Glomerular endothelial cell (primary cell): ENCODE measurements at regions not wholly inside any gene's neighbourhood (a gene's known extent, or its start where the extent isn't known, plus 50 kb on each side); places are given as distances from the start of the nearest gene placed in this dataset.

Experiments used
- DNase-seq: peaks from one replicate; pipeline ENCODE4 v3.0.0-alpha.2; 2011; ENCODE audit warnings: low read depth, low spot score; ENCODE audit errors: extremely low read depth

DNA sequence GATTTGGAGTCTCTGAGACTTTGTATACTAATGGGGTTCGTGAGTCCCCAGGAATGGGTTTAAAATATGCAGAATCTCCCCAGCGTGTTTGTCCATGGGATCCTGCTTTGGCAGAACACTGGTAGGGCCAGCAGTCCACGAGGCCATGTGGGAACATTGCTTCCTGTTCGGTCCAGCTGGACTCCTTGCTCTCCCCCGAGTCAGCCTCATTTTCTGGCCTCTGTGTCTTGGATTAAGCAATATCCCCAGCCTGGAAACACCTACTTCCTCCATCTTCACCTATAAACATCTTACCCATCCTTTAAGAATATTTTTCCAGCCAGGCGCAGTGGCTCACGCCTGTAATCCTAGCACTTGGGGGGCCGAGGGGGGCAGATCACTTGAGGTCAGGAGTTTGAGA lies 142.4 kb downstream of the NAV1 start:
- DNase-seq: no peak

DNA sequence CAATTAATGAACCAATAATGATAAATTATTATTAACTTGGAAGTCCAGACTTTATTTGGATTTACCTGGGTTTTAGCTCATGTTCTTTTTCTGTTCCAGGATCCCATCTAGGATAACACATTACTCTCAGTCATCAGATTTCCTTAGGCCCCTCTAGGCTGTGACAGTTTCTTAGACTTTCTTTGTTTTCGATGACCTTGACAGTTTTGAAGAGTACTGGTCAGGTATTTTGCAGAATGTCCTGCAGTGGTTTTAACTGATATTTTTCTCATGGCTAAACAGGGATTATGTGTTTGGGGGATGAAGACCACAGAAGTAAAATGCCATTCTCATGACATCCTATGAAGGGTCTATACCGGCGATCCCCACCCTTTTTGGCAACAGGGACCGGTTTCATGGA lies 144.0 kb downstream of the NAV1 start:
- no peak for DNase-seq

DNA sequence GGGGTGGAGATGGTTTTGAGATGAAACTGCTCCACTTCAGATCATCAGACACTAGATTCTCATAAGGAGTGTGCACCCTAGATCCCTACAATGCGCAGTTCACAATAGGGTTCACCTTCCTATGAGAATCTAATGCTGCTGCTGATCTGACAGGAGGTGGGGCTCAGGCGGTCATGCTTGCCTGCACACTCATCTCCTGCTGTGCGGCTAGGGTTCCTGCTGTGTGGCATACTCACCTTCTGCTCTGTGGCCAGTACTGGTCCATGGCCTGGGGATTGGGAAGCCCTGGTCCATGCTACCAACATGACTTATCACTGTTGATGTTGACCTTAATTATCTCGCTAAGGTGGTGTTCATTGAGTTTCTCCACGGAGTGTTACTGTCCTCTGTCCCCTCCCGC lies 144.5 kb downstream of the NAV1 start:
- no peak for DNase-seq

DNA sequence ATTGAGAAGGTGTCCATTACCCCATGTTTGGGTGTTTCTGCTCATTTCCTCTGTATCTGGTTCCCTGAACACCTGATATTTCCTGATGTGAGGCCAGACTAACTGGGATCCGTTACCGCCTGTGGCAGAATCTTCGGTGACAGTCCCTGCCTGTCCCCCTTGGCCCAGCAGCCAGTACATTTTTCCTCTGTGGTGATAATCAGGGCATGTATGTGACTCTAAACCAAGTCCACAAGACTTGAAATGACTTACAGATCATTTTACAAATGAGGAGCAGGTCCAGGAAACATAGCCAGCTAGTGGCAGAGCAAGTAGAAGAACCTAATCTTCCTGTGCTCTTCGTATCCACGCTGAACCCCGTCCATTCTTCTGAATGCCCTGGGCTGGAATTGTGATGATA lies 143.5 kb upstream of the IPO9 start:
- DNase-seq: no peak

DNA sequence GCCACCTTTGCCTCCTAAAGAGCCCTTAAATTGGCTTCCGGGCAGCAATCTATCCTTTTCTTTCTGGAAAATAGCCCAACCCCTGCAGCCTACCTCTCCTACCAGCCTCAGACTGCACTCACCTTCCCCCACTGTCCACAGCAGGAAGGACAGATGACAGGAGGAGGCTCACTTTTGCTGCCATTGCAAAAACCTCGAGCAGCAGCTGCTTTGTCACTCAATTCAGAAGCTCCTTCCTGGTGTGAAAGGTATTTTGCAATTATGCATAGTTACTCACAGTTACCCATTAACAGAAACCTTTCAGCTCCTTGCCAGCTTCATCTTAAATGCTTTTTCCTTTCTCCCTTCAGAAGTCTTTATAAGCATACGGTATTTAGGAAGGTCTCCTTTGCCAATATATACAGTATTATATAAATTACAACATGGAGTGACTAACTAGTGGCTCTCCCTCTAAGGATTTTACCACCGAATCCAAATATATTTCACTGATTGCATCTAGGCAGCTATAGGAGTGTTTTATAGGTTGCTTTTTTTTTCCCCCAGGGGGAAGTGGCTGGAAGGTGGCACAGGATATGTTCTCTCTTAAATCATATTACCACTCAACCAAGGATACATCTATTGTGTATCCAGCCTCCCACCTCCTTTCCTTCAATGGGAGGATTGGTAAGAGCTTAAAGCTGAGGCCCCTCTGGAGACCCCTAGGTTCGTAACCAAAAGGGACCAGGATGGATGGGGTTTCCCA lies 142.1 kb upstream of the IPO9 start:
- no peak for DNase-seq

DNA sequence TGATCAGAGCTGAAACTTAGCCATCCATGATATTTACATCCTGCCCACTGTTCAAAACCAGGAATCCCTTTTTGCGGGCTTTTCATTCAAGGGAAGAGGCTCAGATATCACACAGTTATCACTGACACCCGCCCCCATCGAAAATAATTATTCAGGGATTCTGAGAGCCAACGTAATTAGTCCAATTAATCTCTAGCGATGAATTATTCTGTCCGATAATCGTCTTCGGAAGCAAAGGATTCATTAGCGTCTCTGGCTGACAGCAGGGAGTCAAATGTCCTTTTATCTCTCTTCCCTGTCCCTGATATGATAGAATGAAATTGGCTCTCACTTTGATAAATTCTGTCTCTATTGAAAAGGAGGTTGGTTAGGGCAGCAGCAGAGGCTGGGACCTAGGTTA lies 140.4 kb upstream of the IPO9 start:
- no peak for DNase-seq

DNA sequence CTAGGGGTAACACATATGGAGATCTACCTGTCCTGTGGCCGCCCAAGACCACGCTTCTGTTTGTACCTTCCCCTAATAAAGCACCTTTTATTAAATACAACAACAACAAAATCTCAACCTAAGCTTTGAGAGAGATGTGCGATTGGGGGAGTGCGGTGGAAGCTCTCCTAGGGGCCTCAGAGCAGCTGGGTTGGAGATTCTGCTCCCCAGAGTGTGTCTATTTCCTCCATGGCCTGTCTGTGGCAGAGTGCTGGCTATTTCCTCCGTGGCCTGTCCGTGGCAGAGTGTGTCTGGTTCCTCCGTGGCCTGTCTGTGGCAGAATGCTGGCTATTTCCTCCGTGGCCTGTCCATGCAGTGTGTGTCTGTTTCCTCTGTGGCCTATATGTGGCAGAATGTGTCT lies 139.3 kb upstream of the IPO9 start:
- no peak for DNase-seq

DNA sequence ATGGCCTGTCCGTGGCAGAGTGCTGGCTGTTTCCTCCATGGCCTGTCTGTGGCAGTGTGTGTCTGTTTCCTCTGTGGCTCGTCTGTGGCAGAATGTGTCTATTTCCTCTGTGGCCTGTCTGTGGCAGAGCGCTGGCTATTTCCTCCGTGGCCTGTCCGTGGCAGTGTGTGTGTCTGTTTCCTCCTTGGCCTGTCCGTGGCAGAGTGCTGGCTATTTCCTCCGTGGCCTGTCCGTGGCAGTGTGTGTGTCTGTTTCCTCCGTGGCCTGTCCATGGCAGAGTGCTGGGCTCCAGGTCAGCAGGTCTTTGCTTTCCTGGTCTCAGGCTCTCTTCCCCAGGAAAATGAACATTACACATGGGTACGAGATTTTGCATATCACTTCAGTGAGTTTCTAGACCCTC lies 138.4 kb upstream of the IPO9 start:
- DNase-seq: no peak

DNA sequence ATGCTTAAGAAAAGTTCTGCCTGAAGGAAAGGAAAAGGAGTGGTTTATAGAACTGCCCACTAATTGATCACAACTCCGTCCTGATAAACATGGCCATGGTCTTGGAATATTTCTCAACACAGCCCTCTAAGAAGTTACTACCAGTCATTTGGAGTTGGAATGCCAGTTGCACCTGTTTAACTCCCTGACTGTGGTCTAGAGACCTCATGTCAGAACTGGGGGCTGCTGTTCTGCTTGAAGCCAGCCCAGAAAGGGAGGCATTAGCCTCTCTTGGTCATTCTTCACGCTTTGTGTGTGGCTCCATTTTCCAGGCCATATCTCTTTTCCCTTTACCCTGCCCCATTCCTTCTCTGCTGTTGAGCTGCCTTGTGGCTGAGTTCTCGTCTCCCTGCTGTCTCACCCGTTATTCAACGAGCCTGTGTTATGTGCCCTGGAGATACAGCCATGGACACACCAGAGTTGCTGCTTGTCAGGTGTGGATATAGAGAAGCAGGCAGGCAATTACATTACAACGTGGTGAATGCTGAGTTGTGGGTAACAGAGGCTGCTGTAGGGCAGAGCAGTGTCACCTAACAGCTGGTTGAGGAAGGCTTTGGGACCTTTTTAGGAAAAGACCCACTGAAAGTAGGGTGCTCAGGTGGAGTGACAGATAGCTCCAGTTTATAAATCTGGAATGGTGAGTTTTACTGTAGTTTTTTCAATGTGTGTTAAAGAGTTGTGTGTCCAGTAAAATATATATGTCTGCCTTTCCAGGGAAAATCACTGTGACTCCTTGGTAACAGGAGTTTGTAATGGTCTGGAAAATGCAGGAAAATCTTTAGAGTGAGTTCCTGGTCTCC lies 137.0 kb upstream of the IPO9 start:
- no peak for DNase-seq

DNA sequence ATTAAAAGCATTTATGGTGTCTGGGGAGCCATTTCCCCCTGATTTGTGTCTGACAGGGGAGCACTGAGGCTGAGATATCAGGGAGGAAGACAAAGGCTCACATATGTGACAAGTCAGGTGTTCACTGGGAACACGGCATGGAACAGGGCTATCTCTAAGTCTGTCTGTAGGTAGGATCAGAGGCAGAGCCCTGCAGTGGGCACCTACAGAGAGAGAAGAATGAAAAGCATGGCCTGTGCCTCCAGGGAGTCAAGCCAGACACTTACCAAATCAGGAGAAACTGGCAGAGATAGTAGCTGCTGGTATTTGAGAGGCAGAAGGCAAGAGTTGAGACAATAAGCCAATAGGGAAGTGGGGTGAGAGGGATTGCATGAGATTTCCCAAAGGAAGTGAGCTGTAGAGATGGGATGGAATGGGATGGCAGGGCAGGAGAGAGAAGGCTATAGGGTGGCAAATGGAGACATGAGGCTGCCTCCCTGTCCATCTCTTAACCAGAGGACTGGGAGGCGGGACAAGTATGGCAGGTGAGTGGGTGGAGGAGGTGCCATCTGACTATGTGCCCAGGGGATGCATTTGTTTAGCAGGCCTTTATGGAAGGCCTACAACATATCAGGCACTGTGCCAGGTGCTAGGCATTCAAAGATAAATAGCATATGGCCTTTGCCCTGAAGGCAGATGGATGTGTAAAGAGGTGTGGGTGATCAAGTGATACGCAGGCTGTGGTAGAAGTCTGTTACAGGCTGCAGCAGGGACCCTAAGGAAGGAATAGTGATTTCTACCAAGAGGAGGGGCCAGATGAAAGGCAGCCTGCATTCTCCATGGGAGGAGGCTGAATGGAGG lies 136.2 kb upstream of the IPO9 start:
- DNase-seq: no peak

DNA sequence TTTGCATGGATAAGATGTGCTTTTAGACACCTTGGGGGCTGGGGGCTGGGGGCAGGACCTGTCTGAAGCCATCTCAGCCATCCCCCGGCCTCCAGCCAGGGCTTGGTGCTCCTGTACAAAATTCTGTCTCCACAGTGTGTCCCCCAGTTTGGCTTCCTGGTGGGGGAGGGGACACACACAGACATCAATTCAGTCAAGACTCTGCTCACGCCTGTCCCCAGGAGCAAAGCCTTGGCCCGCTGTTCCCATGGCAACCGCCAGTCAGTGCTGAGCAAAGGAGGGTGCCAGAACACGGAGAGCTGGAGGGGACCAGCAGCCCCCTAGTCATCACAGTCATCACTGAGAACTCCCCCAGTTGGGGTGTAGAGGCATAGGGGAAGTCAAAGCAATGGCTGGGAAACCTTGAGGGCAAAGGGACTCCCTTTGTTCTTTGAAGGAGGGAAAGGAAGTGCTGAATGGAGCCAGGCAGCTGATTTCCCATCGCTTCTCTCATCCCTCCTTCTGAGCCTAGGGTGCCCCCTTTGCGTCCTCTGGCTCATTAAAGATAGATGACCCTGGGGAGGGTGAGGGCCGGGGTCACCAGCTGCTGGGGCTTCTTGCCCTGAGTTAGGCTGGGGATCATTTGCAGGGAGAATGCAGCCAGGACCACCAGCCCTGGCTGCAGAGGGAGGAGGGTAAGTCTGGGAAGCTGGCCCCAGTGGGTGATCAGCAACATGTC lies 134.9 kb upstream of the IPO9 start:
- DNase-seq: no peak

DNA sequence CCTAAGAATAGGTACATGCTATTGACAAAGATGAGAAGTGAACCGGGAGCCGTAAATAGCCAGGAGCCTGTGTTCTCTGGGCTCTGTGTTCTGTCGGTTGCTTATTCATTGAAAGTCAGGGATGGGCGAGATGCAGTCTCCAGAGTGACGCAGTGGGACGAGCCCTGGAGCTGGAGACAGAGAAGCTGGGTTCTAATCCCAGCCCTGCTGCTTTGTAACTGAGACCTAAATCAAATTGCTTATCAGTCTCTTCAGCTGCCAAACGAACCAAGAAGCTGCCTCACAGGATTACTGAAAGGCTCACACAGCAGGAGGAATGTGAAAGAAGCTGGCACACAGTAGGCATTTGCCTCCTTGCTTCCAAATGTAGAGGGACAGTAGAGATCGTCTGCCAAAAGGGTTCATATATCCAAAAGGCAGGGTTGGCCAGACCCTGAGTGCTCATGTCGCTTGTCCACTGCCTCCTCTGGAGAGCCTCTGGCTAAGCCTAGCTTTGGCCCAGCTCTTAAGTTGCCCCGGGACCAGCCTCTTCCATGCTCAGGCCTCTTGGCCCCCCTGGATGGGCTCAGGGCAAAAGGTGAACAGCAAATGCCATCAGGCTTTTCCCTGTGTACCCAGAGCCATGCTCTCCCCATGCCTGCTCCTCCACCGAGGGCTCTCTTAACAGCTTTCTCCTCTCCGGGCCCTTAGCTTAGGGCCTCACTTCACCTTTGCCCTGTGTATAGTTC lies 134.2 kb upstream of the IPO9 start:
- no peak for DNase-seq

DNA sequence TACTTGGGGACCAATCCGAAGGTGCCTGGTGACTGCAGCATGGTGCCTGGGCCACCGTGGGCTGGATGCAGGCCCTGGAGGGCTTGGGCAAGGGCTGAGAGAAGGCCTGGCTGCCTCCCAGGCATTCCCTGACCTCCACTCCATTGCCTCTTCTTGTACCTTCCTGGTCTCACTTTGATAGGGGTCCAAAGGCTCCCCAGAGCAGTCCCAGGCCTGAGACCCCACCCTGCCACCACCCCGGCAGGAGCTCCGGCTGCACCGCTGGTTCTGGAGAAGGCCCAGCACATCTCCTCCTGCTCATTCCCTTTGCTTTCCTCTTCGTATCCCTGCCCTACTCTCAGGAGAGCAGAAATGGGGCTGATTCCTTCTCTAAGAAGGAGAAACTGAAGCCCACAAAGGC lies 133.3 kb upstream of the IPO9 start:
- DNase-seq: no peak

DNA sequence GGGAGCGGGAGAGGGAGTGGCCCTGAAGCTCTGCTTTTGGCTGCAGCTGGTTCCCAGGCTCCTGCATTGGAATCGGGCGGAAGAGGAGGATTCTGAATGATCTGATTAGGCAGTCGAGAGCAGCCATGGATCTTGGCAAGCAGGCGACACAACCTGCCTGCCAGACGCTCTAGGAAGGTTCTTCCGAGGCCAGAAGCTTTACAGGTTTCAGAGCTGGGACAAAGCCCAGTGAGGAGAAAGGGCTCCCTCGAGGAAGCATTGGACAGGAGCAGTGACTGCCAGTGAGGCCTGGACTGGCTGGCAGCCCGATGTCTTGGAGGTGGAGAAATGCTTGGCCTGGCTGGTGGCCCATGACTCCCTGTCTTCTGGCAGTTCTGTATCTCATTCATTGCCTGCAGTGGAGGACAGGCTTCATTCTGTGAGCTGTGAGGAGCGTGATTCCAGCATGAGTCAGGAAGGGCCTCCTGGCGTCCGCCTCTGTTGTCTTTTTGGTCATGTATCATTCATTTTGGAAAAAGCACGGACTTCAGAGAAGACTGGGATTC lies 132.7 kb upstream of the IPO9 start:
- no peak for DNase-seq

DNA sequence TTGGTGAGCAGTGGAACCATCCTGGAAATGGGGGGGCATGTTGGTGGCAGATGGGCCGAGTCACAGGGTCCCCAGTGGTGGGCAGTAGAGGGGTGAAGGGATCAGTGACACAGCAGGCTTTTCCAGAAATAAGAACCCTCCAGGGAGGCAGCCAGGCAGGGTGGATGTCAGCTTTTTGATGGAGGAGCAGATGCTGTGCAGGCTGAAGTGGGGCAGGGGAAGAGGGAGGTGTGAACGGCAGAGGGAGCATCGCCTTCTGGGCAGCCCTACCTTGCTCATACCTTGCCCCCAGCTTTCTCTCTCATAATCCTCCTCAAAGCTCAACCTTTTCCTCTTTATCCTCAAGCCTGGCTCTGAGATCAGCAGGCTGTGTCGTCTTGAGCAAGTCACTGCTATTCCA lies 131.8 kb upstream of the IPO9 start:
- no peak for DNase-seq

DNA sequence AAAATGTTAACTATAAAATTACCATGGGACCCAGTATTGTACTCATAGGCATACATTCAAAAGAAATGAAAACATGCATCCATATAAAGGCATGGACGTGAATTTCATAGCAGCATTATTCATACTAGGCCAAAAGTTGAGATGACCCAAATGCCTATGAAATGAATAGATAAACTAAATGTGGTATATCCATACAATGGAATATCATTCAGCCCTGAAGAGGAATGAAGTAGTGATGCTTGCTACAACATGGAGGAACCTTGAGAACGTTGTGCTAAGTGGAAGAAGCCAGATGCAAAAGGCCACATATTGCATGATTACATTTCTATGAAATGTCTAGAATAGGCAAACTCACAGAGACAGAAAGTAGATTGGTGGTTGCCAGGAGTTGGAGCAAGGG lies 127.1 kb upstream of the IPO9 start:
- no peak for DNase-seq

DNA sequence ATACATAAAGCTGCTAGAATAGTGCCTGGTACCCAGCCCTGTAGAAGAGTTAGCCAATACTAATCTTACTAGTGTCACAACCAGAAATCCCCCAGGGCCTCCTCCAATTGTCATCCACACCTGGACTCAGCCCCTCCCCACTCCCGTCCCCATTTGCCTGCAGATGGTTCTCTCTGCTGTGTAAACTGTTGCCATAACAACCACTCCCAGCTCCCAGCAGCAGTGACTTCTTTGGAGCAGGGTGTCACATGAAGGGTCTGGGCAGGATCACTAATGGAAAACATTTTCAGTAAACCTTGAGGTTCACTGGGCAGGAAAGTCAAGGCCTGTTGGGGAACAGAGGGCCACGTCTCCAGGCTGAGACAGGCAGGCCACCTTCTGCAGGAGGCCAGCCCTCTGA lies 126.0 kb upstream of the IPO9 start:
- DNase-seq: no peak

DNA sequence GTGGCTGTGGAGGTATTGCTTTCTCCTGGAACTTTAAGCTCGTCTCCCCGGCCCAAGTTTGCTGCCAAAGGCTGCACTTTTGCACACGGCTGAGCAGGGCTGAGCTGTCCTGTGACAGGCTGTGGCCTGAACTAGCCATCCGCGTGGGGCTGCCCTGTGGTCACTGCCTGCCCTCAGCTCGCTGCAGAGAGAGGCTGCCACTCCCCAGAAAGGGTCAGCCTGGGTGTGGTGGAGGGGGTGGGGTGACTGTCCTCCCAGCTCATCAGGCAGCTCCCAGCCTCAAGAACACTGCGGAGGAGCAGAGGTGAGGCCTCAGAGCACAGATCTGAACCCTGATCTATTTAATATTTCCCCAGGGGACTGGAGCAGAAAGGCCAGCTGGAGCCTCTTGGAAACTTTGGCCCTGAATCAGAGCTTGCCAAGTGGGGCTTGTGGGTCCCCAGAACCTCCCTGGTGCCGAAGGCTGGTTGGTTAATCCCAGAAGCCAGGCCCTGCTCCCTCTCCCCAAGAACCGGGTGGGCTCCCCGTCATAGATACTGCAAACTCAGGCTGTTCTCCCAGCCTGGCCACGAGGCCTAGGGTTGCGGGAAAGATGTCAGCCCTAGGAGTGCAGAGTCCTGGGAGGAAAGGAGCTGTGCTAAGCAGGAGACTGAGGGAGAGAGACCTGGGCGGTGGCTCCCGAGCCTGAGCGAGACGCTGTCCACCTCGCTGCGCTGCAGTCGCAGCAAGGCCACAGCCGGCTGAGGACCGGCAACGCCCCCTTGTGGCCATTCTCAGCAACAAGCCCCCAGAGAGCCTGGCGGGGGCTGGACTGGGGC lies 125.1 kb upstream of the IPO9 start:
- DNase-seq: no peak

DNA sequence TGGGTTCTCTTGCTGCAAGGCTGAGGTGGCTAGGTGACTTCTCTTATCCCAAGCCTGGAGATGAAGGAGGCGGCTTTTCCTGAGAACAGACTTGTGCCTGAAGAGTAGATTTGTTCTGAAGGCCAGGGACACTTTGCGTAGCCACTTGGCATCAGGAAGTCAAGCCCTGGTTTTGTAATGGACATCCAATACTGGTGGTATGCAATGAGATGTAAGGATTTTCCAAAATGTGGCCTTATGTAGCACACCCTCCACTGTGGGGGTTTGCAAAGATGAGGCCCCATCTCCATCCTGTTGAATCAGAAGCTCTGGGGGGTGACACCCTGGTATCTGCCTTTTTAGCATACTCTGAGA lies 124.5 kb upstream of the IPO9 start:
- no peak for DNase-seq
